Neural cell (in vitro differentiated cells): ENCODE measurements at regions not wholly inside any gene's neighbourhood (a gene's known extent, or its start where the extent isn't known, plus 50 kb on each side); places are given as distances from the start of the nearest gene placed in this dataset.

ENCODE experiments used
- H2AFZ ChIP-seq: fragments of 200-600, 300-800 bp; sonication (generic), shearing (Covaris generic); 2 replicates; pipeline ENCODE4 v1.6.0; 2014; ENCODE audit warnings: low read depth, mild to moderate bottlenecking, antibody characterized with exemption, low read length, moderate library complexity
- H3F3A ChIP-seq: fragments of 200-600 bp; shearing (Covaris generic); 2 replicates; pipeline ENCODE4 v1.6.1; 2016; ENCODE audit warnings: mild to moderate bottlenecking, moderate library complexity, mixed read lengths, antibody characterized with exemption, low read length; ENCODE audit not compliant: insufficient read depth, poor library complexity, severe bottlenecking
- H3K27ac ChIP-seq: fragments of 200-600, 300-800 bp; sonication (generic), shearing (Covaris generic); 2 replicates; pipeline ENCODE4 v1.5.1; 2014; ENCODE audit warnings: mild to moderate bottlenecking, low read length, moderate library complexity
- H3K27me3 ChIP-seq: fragments of 300-800, 200-600 bp; sonication (generic), shearing (Covaris generic); 2 replicates; pipeline ENCODE4 v1.6.0; 2014; ENCODE audit warnings: mild to moderate bottlenecking, low read depth, low read length, moderate library complexity; ENCODE audit not compliant: insufficient read depth
- H3K36me3 ChIP-seq: fragments of 300-800, 200-600 bp; sonication (generic), shearing (Covaris generic); 2 replicates; pipeline ENCODE4 v1.5.1; 2014; ENCODE audit warnings: mild to moderate bottlenecking, antibody characterized with exemption, low read length, moderate library complexity; ENCODE audit not compliant: insufficient read depth
- H3K4me2 ChIP-seq: fragments of 300-800, 200-600 bp; sonication (generic), shearing (Covaris generic); 2 replicates; pipeline ENCODE4 v1.6.0; 2014; ENCODE audit warnings: mild to moderate bottlenecking, low read length
- H3K4me3 ChIP-seq: fragments of 300-800, 200-600 bp; sonication (generic), shearing (Covaris generic); 2 replicates; pipeline ENCODE4 v1.5.1; 2014; ENCODE audit warnings: mild to moderate bottlenecking, low read length, moderate library complexity
- H3K79me2 ChIP-seq: fragments of 200-600 bp; shearing (Covaris generic); replicated peaks from 2 replicates; pipeline ENCODE4 v1.6.0; 2014; ENCODE audit warnings: mild to moderate bottlenecking, low read length, moderate library complexity; ENCODE audit not compliant: insufficient read depth
- H3K9ac ChIP-seq: fragments of 300-800, 200-600 bp; sonication (generic), shearing (Covaris generic); 2 replicates; pipeline ENCODE4 v1.6.1; 2016; ENCODE audit warnings: mild to moderate bottlenecking, low read length, mixed read lengths
- H3K9me2 ChIP-seq: fragments of 200-600 bp; shearing (Covaris generic); 2 replicates; pipeline ENCODE4 v1.6.1; 2016; ENCODE audit warnings: mild to moderate bottlenecking, low read length, mixed read lengths; ENCODE audit not compliant: insufficient read depth
- H3K9me3 ChIP-seq: fragments of 200-600, 300-800 bp; sonication (generic), shearing (Covaris generic); 2 replicates; pipeline ENCODE4 v1.6.1; 2016; ENCODE audit warnings: mild to moderate bottlenecking, mixed run types, low read length, moderate library complexity, mixed read lengths
- H4K20me1 ChIP-seq: fragments of 200-600 bp; shearing (Covaris generic); 2 replicates; pipeline ENCODE4 v1.6.1; 2016; ENCODE audit warnings: mild to moderate bottlenecking, mixed run types; ENCODE audit not compliant: insufficient read depth
- CTCF ChIP-seq: fragments of 450-650 bp; IDR thresholded peaks from 2 replicates; pipeline ENCODE4 v1.5.1; 2014; ENCODE audit warnings: antibody characterized with exemption, mild to moderate bottlenecking, moderate library complexity; ENCODE audit not compliant: poor library complexity, severe bottlenecking
- EP300 ChIP-seq: fragments of 450-650 bp; conservative IDR thresholded peaks from 2 replicates; pipeline ENCODE4 v1.6.1; 2014; ENCODE audit warnings: antibody characterized with exemption, mild to moderate bottlenecking, moderate library complexity; ENCODE audit not compliant: poor library complexity, severe bottlenecking
- EZH2 ChIP-seq: fragments of 200-600, 300-800 bp; shearing (Covaris generic), sonication (generic); IDR thresholded peaks from 2 replicates; pipeline ENCODE4 v1.6.1; 2014; ENCODE audit warnings: antibody characterized with exemption, low read length, borderline replicate concordance, mild to moderate bottlenecking; ENCODE audit not compliant: insufficient read depth, poor library complexity, severe bottlenecking
- MXI1 ChIP-seq: fragments of 450-650 bp; conservative IDR thresholded peaks from 2 replicates; pipeline ENCODE4 v1.6.1; 2014; ENCODE audit warnings: antibody characterized with exemption, mild to moderate bottlenecking; ENCODE audit not compliant: poor library complexity, severe bottlenecking
- POLR2AphosphoS5 ChIP-seq: IDR thresholded peaks from 2 replicates; pipeline ENCODE4 v1.6.1; 2012
- RAD21 ChIP-seq: fragments of 450-650 bp; conservative IDR thresholded peaks from 2 replicates; pipeline ENCODE4 v1.6.1; 2014; ENCODE audit warnings: antibody characterized with exemption, mild to moderate bottlenecking, moderate library complexity
- REST ChIP-seq: IDR thresholded peaks from 2 replicates; pipeline ENCODE4 v1.6.1; 2012; ENCODE audit warnings: borderline replicate concordance
- SMC3 ChIP-seq: fragments of 450-650 bp; conservative IDR thresholded peaks from 2 replicates; pipeline ENCODE4 v1.6.1; 2014; ENCODE audit warnings: antibody characterized with exemption, mild to moderate bottlenecking, moderate library complexity; ENCODE audit not compliant: poor library complexity
- TAF1 ChIP-seq: IDR thresholded peaks from 2 replicates; pipeline ENCODE4 v1.6.1; 2012; ENCODE audit warnings: low read depth

- Histone ChIP-seq H3K9ac (no peak overlapping the region), H3K79me2 (no peaks in the 10 kb centered on the region), H3K27me3 (no peaks in the 10 kb centered on the region), H3K4me2 (no peak overlapping the region), H3K36me3 (no peaks in the 10 kb centered on the region), H3K9me2 (no peaks in the 10 kb centered on the region), H3K9me3 (no peaks in the 10 kb centered on the region), H2AFZ (no peak overlapping the region), H3K4me3 (no peak overlapping the region), H3F3A (no peaks in the 10 kb centered on the region), H4K20me1 (no peaks in the 10 kb centered on the region), H3K27ac (no peak overlapping the region)
- TF ChIP-seq EZH2 (no peak), POLR2AphosphoS5 (no peak), REST (no peak), CTCF (no peak), RAD21 (no peak), SMC3 (no peak), EP300 (no peak), TAF1 (no peak), MXI1 (no peak)
Measured at GRCh38 chr5:18072600-18072999, 438.3 kb downstream of the TAF11L14 start.

GRCh38 chr5:18074961-18075360 is 440.7 kb downstream of the TAF11L14 start:
- Histone ChIP-seq H3K9me2 (no peaks in the 10 kb centered on the region), H3K27me3 (no peaks in the 10 kb centered on the region), H3K9me3 (no peaks in the 10 kb centered on the region), H3K9ac (no peak overlapping the region), H4K20me1 (no peaks in the 10 kb centered on the region), H3K36me3 (no peaks in the 10 kb centered on the region), H2AFZ (no peak overlapping the region), H3K27ac (no peak overlapping the region), H3K4me2 (no peak overlapping the region), H3K79me2 (no peaks in the 10 kb centered on the region), H3K4me3 (no peak overlapping the region), H3F3A (no peaks in the 10 kb centered on the region)
- no peak for TF ChIP-seq EP300
- TF ChIP-seq SMC3 = no peak
- no peak for TF ChIP-seq RAD21
- no peak for TF ChIP-seq TAF1

- TF ChIP-seq REST (no peak), EZH2 (no peak), CTCF (no peak), EP300 (no peak), TAF1 (no peak), RAD21 (no peak), POLR2AphosphoS5 (no peak), SMC3 (no peak), MXI1 (no peak)
- no peak overlapping the region for H2AFZ ChIP-seq
- H3K4me2 ChIP-seq = no peak overlapping the region
- H3K27ac ChIP-seq = no peak overlapping the region
- no peak overlapping the region for H3K9ac ChIP-seq
- H3K9me2 ChIP-seq = no peaks in the 10 kb centered on the region
- no peaks in the 10 kb centered on the region for H4K20me1 ChIP-seq
- H3K79me2 ChIP-seq = no peaks in the 10 kb centered on the region
- H3K4me3 ChIP-seq = no peak overlapping the region
- no peaks in the 10 kb centered on the region for H3F3A ChIP-seq
- no peaks in the 10 kb centered on the region for H3K9me3 ChIP-seq
- H3K36me3 ChIP-seq = no peaks in the 10 kb centered on the region
- H3K27me3 ChIP-seq = no peaks in the 10 kb centered on the region
Measured at GRCh38 chr5:18078157-18078556, 443.9 kb downstream of the TAF11L14 start.
